CD14-positive monocyte (primary cell): ENCODE measurements at regions not wholly inside any gene's neighbourhood (a gene's known extent, or its start where the extent isn't known, plus 50 kb on each side); places are given as distances from the start of the nearest gene placed in this dataset.

Experiments
- DNase-seq, 3 donors: peaks; one replicate each; pipeline ENCODE4 v3.0.0-alpha.2; 2011 to 2022
- H2AFZ ChIP-seq: 2 replicates; pipeline ENCODE4 v1.6.0; 2012; ENCODE audit warnings: mild to moderate bottlenecking, low read depth, low read length, inconsistent platforms; ENCODE audit not compliant: insufficient read depth, poor library complexity, severe bottlenecking
- H3K27ac ChIP-seq, 2 donors: 1 replicate in 1 of 2; 2 replicates in 1 of 2; pipeline ENCODE4 v1.5.1; 2012 to 2013; ENCODE audit warnings: low read length in 2 of 2, control low read depth in 1 of 2, inconsistent platforms in 1 of 2, low read depth in 1 of 2, mild to moderate bottlenecking in 1 of 2
- H3K27me3 ChIP-seq, 2 donors: one replicate each; pipeline versions ENCODE4 v1.6.0 to v1.6.1; 2011 to 2013; ENCODE audit warnings: low read length in 2 of 2; ENCODE audit not compliant: control insufficient read depth in 2 of 2, insufficient read depth in 2 of 2
- H3K36me3 ChIP-seq, 2 donors: replicated peaks in 1 of 2; 1 replicate in 1 of 2; 2 replicates in 1 of 2; pipeline versions ENCODE4 v1.5.1 to v1.6.1; 2012 to 2013; ENCODE audit warnings: low read length in 2 of 2, control low read depth in 1 of 2, inconsistent platforms in 1 of 2, mild to moderate bottlenecking in 1 of 2; ENCODE audit not compliant: insufficient read depth in 2 of 2, control insufficient read depth in 1 of 2
- H3K4me1 ChIP-seq, 2 donors: 1 replicate in 1 of 2; 2 replicates in 1 of 2; pipeline versions ENCODE4 v1.5.1 to v1.6.1; 2012 to 2013; ENCODE audit warnings: low read length in 2 of 2, control low read depth in 1 of 2, inconsistent platforms in 1 of 2, mild to moderate bottlenecking in 1 of 2, moderate library complexity in 1 of 2; ENCODE audit not compliant: insufficient read depth in 2 of 2, control insufficient read depth in 1 of 2
- H3K4me2 ChIP-seq: replicated peaks from 2 replicates; pipeline ENCODE3; 2012; ENCODE audit warnings: low read length, moderate library complexity, mild to moderate bottlenecking; ENCODE audit not compliant: poor library complexity, severe bottlenecking; ENCODE audit errors: extremely low read depth
- H3K4me3 ChIP-seq, 3 experiments: fragments of 200-600 bp in 1 of 3; sonication (generic) in 1 of 3; replicated peaks in 1 of 3; 1 replicate in 2 of 3; 2 replicates in 1 of 3; pipeline ENCODE4 v1.5.1; 2011 to 2013; ENCODE audit warnings: low read length in 3 of 3, mild to moderate bottlenecking in 3 of 3, control low read depth in 2 of 3, low read depth in 2 of 3, inconsistent platforms in 1 of 3, moderate library complexity in 1 of 3
- H3K79me2 ChIP-seq: 2 replicates; pipeline ENCODE4 v1.6.0; 2012; ENCODE audit warnings: mild to moderate bottlenecking, control low read depth, inconsistent platforms, low read length, moderate library complexity; ENCODE audit not compliant: insufficient read depth
- H3K9ac ChIP-seq: 2 replicates; pipeline ENCODE4 v1.6.0; 2017; ENCODE audit warnings: low read length, mild to moderate bottlenecking; ENCODE audit not compliant: insufficient read depth, poor library complexity, severe bottlenecking
- H3K9me3 ChIP-seq, 2 donors: replicated peaks in 1 of 2; 1 replicate in 1 of 2; 2 replicates in 1 of 2; pipeline versions ENCODE4 v1.5.1 to v1.6.1; 2012 to 2013; ENCODE audit warnings: low read length in 2 of 2, control low read depth in 1 of 2; ENCODE audit not compliant: control insufficient read depth in 1 of 2, insufficient read depth in 1 of 2
- H4K20me1 ChIP-seq: 2 replicates; pipeline ENCODE4 v1.6.0; 2012; ENCODE audit warnings: mild to moderate bottlenecking, low read length, control low read depth, moderate library complexity; ENCODE audit not compliant: insufficient read depth
- H3K27ac Mint-ChIP-seq, 7 donors: one replicate each; pipeline ENCODE4 v1.8.0; 2020; ENCODE audit warnings: mild to moderate bottlenecking in 7 of 7, mixed read lengths in 7 of 7, moderate library complexity in 6 of 7, inconsistent platforms in 2 of 7
- H3K27me3 Mint-ChIP-seq, 3 donors: one replicate each; pipeline ENCODE4 v1.8.0; 2021 to 2022; ENCODE audit warnings: low read depth in 3 of 3, mild to moderate bottlenecking in 3 of 3, mixed read lengths in 3 of 3, moderate library complexity in 3 of 3, inconsistent platforms in 1 of 3
- H3K36me3 Mint-ChIP-seq, 2 donors: one replicate each; pipeline ENCODE4 v1.8.0; 2020; ENCODE audit warnings: mixed read lengths in 2 of 2, inconsistent platforms in 1 of 2, mild to moderate bottlenecking in 1 of 2
- H3K4me1 Mint-ChIP-seq: one replicate; pipeline ENCODE4 v1.8.0; 2020; ENCODE audit warnings: mild to moderate bottlenecking, mixed read lengths
- H3K4me3 Mint-ChIP-seq, 2 donors: one replicate each; pipeline ENCODE4 v1.8.0; 2020; ENCODE audit warnings: mild to moderate bottlenecking in 2 of 2, mixed read lengths in 2 of 2, moderate library complexity in 1 of 2
- H3K9me3 Mint-ChIP-seq, 7 donors: one replicate each; pipeline ENCODE4 v1.8.0; 2020 to 2022; ENCODE audit warnings: mixed read lengths in 7 of 7, mild to moderate bottlenecking in 6 of 7, moderate library complexity in 6 of 7, inconsistent platforms in 2 of 7
- CTCF ChIP-seq: fragments of 200-600 bp; IDR thresholded peaks from one replicate; pipeline ENCODE4 v1.8.0; 2022; ENCODE audit warnings: antibody characterized with exemption, mild to moderate bottlenecking
- WGBS: methylation state at CpG from one replicate; pipeline ENCODE4 v1.1.5; 2013; ENCODE audit warnings: missing lambda C conversion rate; ENCODE audit not compliant: insufficient coverage; 5-methylcytosine and 5-hydroxymethylcytosine counted together
- intact Hi-C, 2 donors: fragments of 100-400 bp; cut with micrococcal nuclease; formaldehyde crosslinking; loops; one replicate each; pipeline versions ENCODE4 v1.15.0 to v1.15.1; 2023

DNA sequence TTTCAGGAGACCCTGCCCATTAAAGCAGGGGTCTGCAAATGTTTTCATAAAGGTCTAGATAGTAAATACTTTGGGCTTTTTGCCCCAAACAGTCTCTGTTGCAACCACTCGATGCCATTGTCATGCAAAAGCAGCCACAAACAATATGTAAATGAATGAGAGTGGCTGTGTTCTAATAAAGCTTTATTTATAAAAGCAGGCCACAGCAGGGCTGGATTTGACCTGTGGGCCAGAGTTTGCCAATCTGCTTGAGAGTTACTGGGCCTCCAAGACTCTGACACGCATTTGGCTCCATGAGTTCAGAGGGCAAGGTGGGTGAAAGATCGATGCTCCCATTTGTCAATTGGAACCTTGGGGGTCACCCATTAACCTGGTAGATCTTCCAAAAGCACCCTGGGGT, 217.3 kb upstream of the SDK2 start:
- Mint-ChIP-seq H3K27me3 (peaks cover 0 to 3% (median 0%) of the 10 kb centered on the region in 3 donors), H3K36me3 (no peaks in the 10 kb centered on the region), H3K9me3 (no peaks in the 10 kb centered on the region), H3K27ac (no peak overlapping the region), H3K4me1 (no peaks in the 10 kb centered on the region), H3K4me3 (no peak overlapping the region)
- no peaks in the 10 kb centered on the region for H4K20me1 ChIP-seq
- TF ChIP-seq CTCF: no peak
- no peak for DNase-seq
- no peak overlapping the region for H2AFZ ChIP-seq
- no peak overlapping the region for H3K27ac ChIP-seq
- no peaks in the 10 kb centered on the region for H3K9me3 ChIP-seq
- intact Hi-C loops: no loop called here
- no peaks in the 10 kb centered on the region for H3K27me3 ChIP-seq
- H3K4me1 ChIP-seq: no peaks in the 10 kb centered on the region
- H3K4me3 ChIP-seq: no peak overlapping the region
- no peaks in the 10 kb centered on the region for H3K79me2 ChIP-seq
- WGBS: 93% methylated on average over 3 of the region's 3 CpGs
- H3K9ac ChIP-seq: no peak overlapping the region
- no peaks in the 10 kb centered on the region for H3K36me3 ChIP-seq
- no peak overlapping the region for H3K4me2 ChIP-seq

DNA sequence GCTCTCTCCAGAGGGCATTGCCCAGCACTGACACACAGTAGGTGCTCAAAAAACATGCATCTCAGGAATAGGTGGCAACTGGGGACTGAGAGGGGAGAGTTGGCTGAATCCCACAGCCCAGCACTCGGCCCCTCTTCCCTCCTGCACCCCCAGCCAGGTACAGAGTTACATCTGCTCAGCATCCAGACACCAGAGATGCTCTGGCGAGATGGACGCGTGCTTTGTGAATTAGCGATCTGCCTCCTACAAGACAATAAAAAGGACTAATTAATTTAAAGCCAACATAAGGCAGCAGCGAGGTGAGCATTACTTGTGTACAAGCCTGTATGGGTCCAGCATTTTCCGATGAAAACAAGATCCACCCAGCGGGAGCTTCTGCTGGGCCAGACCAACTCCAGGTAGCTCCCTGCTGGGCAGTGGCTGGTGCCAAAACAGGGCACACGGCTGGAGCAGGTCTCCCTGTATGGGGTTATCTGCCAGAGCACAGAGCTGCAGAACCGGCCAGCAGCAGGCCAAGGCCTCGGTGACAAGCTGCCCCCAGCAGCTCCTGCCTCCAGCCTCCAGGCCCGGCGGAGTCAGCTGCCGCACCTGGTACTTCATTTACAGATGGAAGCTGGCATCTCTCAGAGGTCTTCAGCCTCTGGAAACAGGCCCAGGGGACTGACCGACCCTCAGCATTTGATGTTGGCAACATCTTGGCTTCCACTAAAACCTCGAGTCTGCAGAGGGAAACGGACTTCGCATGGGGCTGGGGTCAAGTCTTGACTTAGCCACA, 219.7 kb upstream of the SDK2 start:
- no peak for TF ChIP-seq CTCF
- peaks cover 0 to 1% (median 0%) of the 10 kb centered on the region in 3 donors for H3K27me3 Mint-ChIP-seq
- WGBS: 94% methylated on average over 17 of the region's 18 CpGs
- H3K27ac ChIP-seq: no peak overlapping the region
- no peaks in the 10 kb centered on the region for H3K79me2 ChIP-seq
- H3K36me3 Mint-ChIP-seq: no peaks in the 10 kb centered on the region
- H4K20me1 ChIP-seq: no peaks in the 10 kb centered on the region
- no peaks in the 10 kb centered on the region for H3K4me1 Mint-ChIP-seq
- H3K9me3 ChIP-seq: no peaks in the 10 kb centered on the region
- no peak overlapping the region for H3K9ac ChIP-seq
- H3K4me2 ChIP-seq: no peak overlapping the region
- no peak overlapping the region for H3K4me3 ChIP-seq
- no peaks in the 10 kb centered on the region for H3K27me3 ChIP-seq
- no peaks in the 10 kb centered on the region for H3K9me3 Mint-ChIP-seq
- H3K4me1 ChIP-seq: no peaks in the 10 kb centered on the region
- H2AFZ ChIP-seq: no peak overlapping the region
- H3K4me3 Mint-ChIP-seq: no peak overlapping the region
- no peak overlapping the region for H3K27ac Mint-ChIP-seq
- intact Hi-C loops: no loop called here
- no peak for DNase-seq
- H3K36me3 ChIP-seq: no peaks in the 10 kb centered on the region
